Smooth muscle cell (in vitro differentiated cells): ENCODE measurements at regions not wholly inside any gene's neighbourhood (a gene's known extent, or its start where the extent isn't known, plus 50 kb on each side); places are given as distances from the start of the nearest gene placed in this dataset.

Source experiments
- DNase-seq: peaks from one replicate; lab custom pipeline; 2025; ENCODE audit not compliant: unreplicated experiment; lab: John Stamatoyannopoulos, UW
- H2AFZ ChIP-seq: fragments of 200-600 bp; sonication (generic); 2 replicates; pipeline ENCODE4 v1.6.0; 2016; ENCODE audit warnings: antibody characterized with exemption, low read depth, mild to moderate bottlenecking
- H3F3A ChIP-seq: fragments of 200-600 bp; sonication (generic); 2 replicates; pipeline ENCODE4 v1.6.0; 2017; ENCODE audit warnings: antibody characterized with exemption, low read depth
- H3K27ac ChIP-seq: fragments of 200-600 bp; sonication (generic); 2 replicates; pipeline ENCODE4 v1.5.1; 2016; ENCODE audit warnings: low read depth, mild to moderate bottlenecking
- H3K27me3 ChIP-seq: fragments of 200-600 bp; sonication (generic); 2 replicates; pipeline ENCODE4 v1.6.1; 2016; ENCODE audit warnings: low read depth, mild to moderate bottlenecking
- H3K36me3 ChIP-seq: fragments of 200-600 bp; sonication (generic); 2 replicates; pipeline ENCODE4 v1.5.1; 2016; ENCODE audit warnings: low read depth
- H3K4me1 ChIP-seq: fragments of 200-600 bp; sonication (generic); 2 replicates; pipeline ENCODE4 v1.5.1; 2016; ENCODE audit warnings: low read depth
- H3K4me2 ChIP-seq: fragments of 200-600 bp; sonication (generic); 2 replicates; pipeline ENCODE4 v1.6.0; 2016; ENCODE audit warnings: mild to moderate bottlenecking
- H3K4me3 ChIP-seq: fragments of 200-600 bp; sonication (generic); 2 replicates; pipeline ENCODE4 v1.5.1; 2016; ENCODE audit warnings: mild to moderate bottlenecking
- H3K79me2 ChIP-seq: fragments of 200-600 bp; sonication (generic); 2 replicates; pipeline ENCODE4 v1.6.0; 2016; ENCODE audit warnings: low read depth, mild to moderate bottlenecking
- H3K9ac ChIP-seq: fragments of 200-600 bp; sonication (generic); 2 replicates; pipeline ENCODE4 v1.6.0; 2016; ENCODE audit warnings: low read depth
- H3K9me3 ChIP-seq: fragments of 200-600 bp; sonication (generic); replicated peaks from 2 replicates; pipeline ENCODE4 v1.5.1; 2016; ENCODE audit warnings: low read depth
- H4K20me1 ChIP-seq: fragments of 200-600 bp; sonication (generic); 2 replicates; pipeline ENCODE4 v1.6.0; 2016; ENCODE audit warnings: low read depth
- CTCF ChIP-seq: fragments of 200-600 bp; sonication (generic); IDR thresholded peaks from 2 replicates; pipeline ENCODE4 v1.5.1; 2017; ENCODE audit warnings: borderline replicate concordance, mild to moderate bottlenecking, antibody characterized with exemption; ENCODE audit not compliant: insufficient read depth, poor library complexity, severe bottlenecking
- WGBS: methylation state at CpG from one replicate; pipeline ENCODE4 v1.1.7; 2016; ENCODE audit warnings: low lambda C conversion rate; 5-methylcytosine and 5-hydroxymethylcytosine counted together

GRCh38 chr1:219461981-219462400 is 150.9 kb downstream of the ZC3H11B start:
- Histone ChIP-seq H3K4me3 (no peak overlapping the region), H4K20me1 (no peaks in the 10 kb centered on the region), H3K9ac (no peak overlapping the region), H3K27ac (no peak overlapping the region), H3K36me3 (no peaks in the 10 kb centered on the region), H3K4me2 (no peak overlapping the region), H3F3A (peaks cover 13% of the 10 kb centered on the region), H3K27me3 (no peaks in the 10 kb centered on the region), H2AFZ (no peak overlapping the region), H3K9me3 (no peaks in the 10 kb centered on the region), H3K79me2 (no peaks in the 10 kb centered on the region), H3K4me1 (no peaks in the 10 kb centered on the region)
- WGBS, result 90% methylated on average over 1 of the region's 1 CpG
- no peak for DNase-seq
- no peak for TF ChIP-seq CTCF

- Histone ChIP-seq H2AFZ (peak overlapping the region; percentile 29), H3K9me3 (no peaks in the 10 kb centered on the region), H3K27me3 (no peaks in the 10 kb centered on the region), H3K4me2 (peak overlapping the region; percentile 27), H4K20me1 (no peaks in the 10 kb centered on the region), H3K4me1 (no peaks in the 10 kb centered on the region), H3F3A (peaks cover 13% of the 10 kb centered on the region), H3K27ac (peak overlapping the region; percentile 49), H3K9ac (no peak overlapping the region), H3K4me3 (no peak overlapping the region), H3K36me3 (no peaks in the 10 kb centered on the region), H3K79me2 (no peaks in the 10 kb centered on the region)
- WGBS, result 60% methylated on average over 11 of the region's 11 CpGs
- no peak for DNase-seq
- TF ChIP-seq CTCF, result no peak
These were observed 151.7 kb downstream of the ZC3H11B start for GRCh38 chr1:219460896-219461815.

GRCh38 chr1:219460081-219460895 is 152.6 kb downstream of the ZC3H11B start:
- H3K4me3 ChIP-seq, result no peak overlapping the region
- no peaks in the 10 kb centered on the region for H3K9me3 ChIP-seq
- no peak for DNase-seq
- H2AFZ ChIP-seq, result no peak overlapping the region
- no peak for TF ChIP-seq CTCF
- no peaks in the 10 kb centered on the region for H3K36me3 ChIP-seq
- H3K4me1 ChIP-seq, result no peaks in the 10 kb centered on the region
- H3F3A ChIP-seq, result peaks cover 13% of the 10 kb centered on the region
- H3K9ac ChIP-seq, result no peak overlapping the region
- WGBS, result 63% methylated on average over 2 of the region's 2 CpGs
- H3K27ac ChIP-seq, result peak overlapping the region; percentile 1
- H3K79me2 ChIP-seq, result no peaks in the 10 kb centered on the region
- H3K27me3 ChIP-seq, result no peaks in the 10 kb centered on the region
- peak overlapping the region; percentile 8 for H3K4me2 ChIP-seq
- H4K20me1 ChIP-seq, result no peaks in the 10 kb centered on the region
